T-cell (primary cell): ENCODE measurements at regions not wholly inside any gene's neighbourhood (a gene's known extent, or its start where the extent isn't known, plus 50 kb on each side); places are given as distances from the start of the nearest gene placed in this dataset.

Experiments used
- ATAC-seq, 4 experiments: fragments of 200-7000 bp in 3 of 4; fragments of 150-1000 bp in 1 of 4; cut with Tn5 transposase; replicated peaks in 1 of 4; 1 replicate in 3 of 4; 2 replicates in 1 of 4; pipeline ENCODE4 v1.10.0; 2021; ENCODE audit warnings: moderate library complexity in 3 of 4, mild to moderate bottlenecking in 2 of 4, moderate number of reproducible peaks in 1 of 4
- CTCF ChIA-PET, 2 donors: fragments of 300-600 bp; sonication (Branson Sonifier 250); formaldehyde crosslinking; loops; one replicate each; lab custom pipeline; 2022; ENCODE audit warnings: antibody characterized with exemption in 2 of 2; lab: Charles Lee
- POLR2A ChIA-PET, 2 donors: fragments of 300-600 bp; sonication (Branson Sonifier 250); formaldehyde crosslinking; loops; one replicate each; lab custom pipeline; 2022; ENCODE audit warnings: antibody characterized with exemption in 2 of 2; lab: Charles Lee
- DNase-seq, 35 experiments: peaks; one replicate each; pipeline versions ENCODE4 v3.0.0 to v3.0.0-alpha.2; 2013 to 2023
- H3K27ac ChIP-seq: one replicate; pipeline ENCODE4 v1.5.1; 2013; ENCODE audit warnings: low read length
- H3K27me3 ChIP-seq, 2 experiments: replicated peaks in 1 of 2; 1 replicate in 1 of 2; 2 replicates in 1 of 2; pipeline versions ENCODE4 v1.6.1 to v1.7.0; 2013; ENCODE audit warnings: low read length in 1 of 2, mixed read lengths in 1 of 2; ENCODE audit not compliant: control insufficient read depth in 2 of 2, insufficient read depth in 2 of 2; ENCODE audit errors: extremely low read depth in 1 of 2
- H3K36me3 ChIP-seq, 2 donors: 1 replicate in 1 of 2; 2 replicates in 1 of 2; pipeline versions ENCODE4 v1.6.1 to v1.7.0; 2013; ENCODE audit warnings: low read length in 1 of 2; ENCODE audit not compliant: control insufficient read depth in 2 of 2, insufficient read depth in 1 of 2; ENCODE audit errors: extremely low read depth in 1 of 2
- H3K4me1 ChIP-seq, 2 experiments: 1 replicate in 1 of 2; 2 replicates in 1 of 2; pipeline versions ENCODE4 v1.6.1 to v1.7.0; 2013; ENCODE audit warnings: low read length in 2 of 2, mixed read lengths in 1 of 2; ENCODE audit not compliant: insufficient read depth in 2 of 2, control insufficient read depth in 1 of 2; ENCODE audit errors: extremely low read depth in 1 of 2
- H3K4me3 ChIP-seq, 2 donors: 1 replicate in 1 of 2; 2 replicates in 1 of 2; pipeline versions ENCODE4 v1.5.1 to v1.7.0; 2013; ENCODE audit warnings: mild to moderate bottlenecking in 2 of 2, low read length in 1 of 2, moderate library complexity in 1 of 2; ENCODE audit not compliant: control insufficient read depth in 1 of 2; ENCODE audit errors: extremely low read depth in 1 of 2
- H3K9me3 ChIP-seq: 2 replicates; pipeline ENCODE4 v1.7.0; 2013
- H3K27ac Mint-ChIP-seq, 2 donors: one replicate each; pipeline ENCODE4 v1.8.0; 2020 to 2021; ENCODE audit warnings: mild to moderate bottlenecking in 2 of 2, mixed read lengths in 2 of 2
- H3K27me3 Mint-ChIP-seq, 2 donors: one replicate each; pipeline ENCODE4 v1.8.0; 2021 to 2022; ENCODE audit warnings: mixed read lengths in 2 of 2
- H3K36me3 Mint-ChIP-seq: one replicate; pipeline ENCODE4 v1.8.0; 2021; ENCODE audit warnings: mixed read lengths
- H3K4me1 Mint-ChIP-seq, 3 donors: one replicate each; pipeline ENCODE4 v1.8.0; 2020 to 2022; ENCODE audit warnings: mixed read lengths in 3 of 3, mild to moderate bottlenecking in 1 of 3
- H3K4me3 Mint-ChIP-seq, 3 donors: one replicate each; pipeline ENCODE4 v1.8.0; 2020 to 2022; ENCODE audit warnings: mild to moderate bottlenecking in 3 of 3, mixed read lengths in 3 of 3, moderate library complexity in 3 of 3
- H3K9me3 Mint-ChIP-seq, 3 donors: one replicate each; pipeline ENCODE4 v1.8.0; 2020 to 2022; ENCODE audit warnings: mixed read lengths in 3 of 3
- WGBS: methylation state at CpG from one replicate; pipeline ENCODE4 v1.1.5; 2013; ENCODE audit warnings: missing lambda C conversion rate; ENCODE audit not compliant: insufficient coverage; 5-methylcytosine and 5-hydroxymethylcytosine counted together

DNA sequence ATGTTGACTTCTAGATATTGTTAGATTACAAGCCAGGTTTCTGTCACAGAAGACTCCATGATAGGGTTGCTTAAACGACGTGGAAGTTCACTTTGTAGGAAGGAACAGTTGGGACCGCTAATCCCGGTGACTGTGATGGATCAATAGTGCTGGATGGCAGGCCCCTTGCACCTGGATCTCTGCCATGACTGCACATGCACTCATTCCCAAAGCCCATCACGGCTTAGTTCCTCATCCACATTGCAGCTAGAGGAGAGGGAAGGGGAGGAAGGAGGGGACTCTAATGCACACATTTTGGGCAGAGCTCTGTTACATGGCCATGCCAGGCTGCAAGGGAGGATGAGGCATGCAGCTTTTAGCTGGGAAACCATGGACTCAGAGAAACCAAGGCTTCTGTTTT, 773.7 kb upstream of the RAB6C start:
- H3K36me3 ChIP-seq, result no peaks in the 10 kb centered on the region
- no peaks in the 10 kb centered on the region for H3K36me3 Mint-ChIP-seq
- no peak overlapping the region for H3K27ac ChIP-seq
- H3K4me3 ChIP-seq, result no peak overlapping the region
- ChIA-PET CTCF (no interaction called here), POLR2A (no interaction called here)
- ATAC-seq (no peak), DNase-seq (no peak)
- H3K27me3 ChIP-seq, result peaks cover 0 to 2% of the 10 kb centered on the region in 2 experiments
- H3K9me3 ChIP-seq, result no peaks in the 10 kb centered on the region
- H3K4me3 Mint-ChIP-seq, result no peak overlapping the region
- H3K4me1 ChIP-seq, result no peaks in the 10 kb centered on the region
- H3K27me3 Mint-ChIP-seq, result no peaks in the 10 kb centered on the region
- no peaks in the 10 kb centered on the region for H3K4me1 Mint-ChIP-seq
- H3K27ac Mint-ChIP-seq, result no peak overlapping the region
- peaks cover 0 to 2% (median 0%) of the 10 kb centered on the region in 3 donors for H3K9me3 Mint-ChIP-seq
- WGBS, result no CpG with 5 or more reads among the region's 5 CpGs

DNA sequence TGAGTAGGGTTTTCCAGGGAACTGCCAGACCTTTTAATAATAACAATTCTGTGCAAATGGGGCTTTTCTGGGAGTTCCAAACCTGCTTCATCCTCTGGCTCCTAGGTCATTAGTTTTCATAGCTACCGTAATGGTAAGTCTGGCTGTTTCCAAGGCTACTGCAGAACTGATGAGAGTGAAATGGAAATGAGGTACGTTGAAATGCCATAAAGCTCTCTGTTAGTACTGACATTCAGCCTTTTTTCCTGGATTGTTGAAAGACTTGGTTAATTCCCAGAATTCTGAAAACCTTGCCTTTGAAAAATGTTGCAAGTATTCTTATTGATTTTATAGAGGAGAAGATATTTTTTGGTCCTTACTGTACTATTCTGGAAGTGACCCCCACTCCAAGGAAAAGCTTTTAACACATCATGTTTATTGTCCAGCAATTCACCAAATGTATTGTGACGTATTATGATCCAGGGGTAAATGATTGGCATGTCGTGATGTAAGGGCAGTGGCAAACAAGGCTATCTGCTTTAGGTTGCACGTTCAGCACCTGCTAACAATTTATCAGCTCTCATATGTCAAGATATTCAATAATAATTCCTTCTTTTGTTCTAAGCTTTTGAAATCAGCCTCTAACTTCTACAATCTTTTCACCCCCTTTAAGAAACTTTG, 767.0 kb upstream of the RAB6C start:
- H3K4me1 Mint-ChIP-seq, result no peaks in the 10 kb centered on the region
- WGBS, result no CpG with 5 or more reads among the region's 5 CpGs
- H3K27me3 ChIP-seq, result peaks cover 0 to 2% of the 10 kb centered on the region in 2 experiments
- no peak overlapping the region for H3K4me3 ChIP-seq
- no peak overlapping the region for H3K27ac ChIP-seq
- no peaks in the 10 kb centered on the region for H3K27me3 Mint-ChIP-seq
- no peaks in the 10 kb centered on the region for H3K36me3 ChIP-seq
- H3K9me3 ChIP-seq, result no peaks in the 10 kb centered on the region
- no peak overlapping the region for H3K4me3 Mint-ChIP-seq
- DNase-seq (no peak), ATAC-seq (no peak)
- no peaks in the 10 kb centered on the region for H3K9me3 Mint-ChIP-seq
- no peak overlapping the region for H3K27ac Mint-ChIP-seq
- ChIA-PET POLR2A (no interaction called here), CTCF (no interaction called here)
- no peaks in the 10 kb centered on the region for H3K4me1 ChIP-seq
- H3K36me3 Mint-ChIP-seq, result no peaks in the 10 kb centered on the region

DNA sequence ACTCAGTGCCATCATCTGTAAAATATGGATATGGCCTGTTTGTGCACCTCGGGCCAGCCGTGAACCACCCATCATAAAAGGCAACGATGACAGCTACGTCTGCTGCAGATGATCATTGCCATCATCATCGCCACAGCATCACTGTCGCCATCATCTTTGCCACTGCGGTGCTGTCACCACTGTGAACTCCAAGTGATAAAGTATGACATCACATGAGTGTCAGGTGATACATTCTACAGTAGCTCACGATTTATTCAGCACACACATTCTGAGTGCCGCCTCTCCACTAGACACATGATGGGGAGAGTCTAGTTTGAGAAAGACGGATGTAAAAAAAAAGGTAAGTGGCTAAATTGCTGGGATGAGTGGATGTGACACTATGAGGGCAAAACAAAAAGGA, 755.4 kb upstream of the RAB6C start:
- no peak overlapping the region for H3K4me3 ChIP-seq
- no peaks in the 10 kb centered on the region for H3K27me3 ChIP-seq
- no peak overlapping the region for H3K4me3 Mint-ChIP-seq
- DNase-seq, result no peak
- H3K9me3 ChIP-seq, result no peaks in the 10 kb centered on the region
- no peak overlapping the region for H3K27ac Mint-ChIP-seq
- WGBS, result 91% methylated on average over 8 of the region's 10 CpGs
- H3K4me1 ChIP-seq, result no peaks in the 10 kb centered on the region
- no peaks in the 10 kb centered on the region for H3K4me1 Mint-ChIP-seq
- ATAC-seq, result no peak
- no peaks in the 10 kb centered on the region for H3K36me3 ChIP-seq
- peaks cover 0 to 4% (median 0%) of the 10 kb centered on the region in 3 donors for H3K9me3 Mint-ChIP-seq
- H3K27me3 Mint-ChIP-seq, result no peaks in the 10 kb centered on the region
- H3K27ac ChIP-seq, result no peak overlapping the region
- POLR2A ChIA-PET, result no interaction called here
- CTCF ChIA-PET, result no interaction called here
- no peaks in the 10 kb centered on the region for H3K36me3 Mint-ChIP-seq

GRCh38 chr2:129224486-129224885, 755.0 kb upstream of the RAB6C start:
- H3K36me3 Mint-ChIP-seq, result no peaks in the 10 kb centered on the region
- 74% methylated on average over 3 of the region's 3 CpGs for WGBS
- H3K27ac Mint-ChIP-seq, result no peak overlapping the region
- DNase-seq (no peak), ATAC-seq (no peak)
- no peaks in the 10 kb centered on the region for H3K27me3 Mint-ChIP-seq
- peaks cover 0 to 3% of the 10 kb centered on the region in 2 experiments for H3K27me3 ChIP-seq
- H3K4me3 ChIP-seq, result no peak overlapping the region
- no peaks in the 10 kb centered on the region for H3K4me1 Mint-ChIP-seq
- H3K4me1 ChIP-seq, result no peaks in the 10 kb centered on the region
- POLR2A ChIA-PET, result no interaction called here
- no peak overlapping the region for H3K27ac ChIP-seq
- H3K9me3 Mint-ChIP-seq, result peaks cover 0 to 3% (median 0%) of the 10 kb centered on the region in 3 donors
- no peaks in the 10 kb centered on the region for H3K9me3 ChIP-seq
- CTCF ChIA-PET, result no interaction called here
- H3K4me3 Mint-ChIP-seq, result no peak overlapping the region
- H3K36me3 ChIP-seq, result no peaks in the 10 kb centered on the region

DNA sequence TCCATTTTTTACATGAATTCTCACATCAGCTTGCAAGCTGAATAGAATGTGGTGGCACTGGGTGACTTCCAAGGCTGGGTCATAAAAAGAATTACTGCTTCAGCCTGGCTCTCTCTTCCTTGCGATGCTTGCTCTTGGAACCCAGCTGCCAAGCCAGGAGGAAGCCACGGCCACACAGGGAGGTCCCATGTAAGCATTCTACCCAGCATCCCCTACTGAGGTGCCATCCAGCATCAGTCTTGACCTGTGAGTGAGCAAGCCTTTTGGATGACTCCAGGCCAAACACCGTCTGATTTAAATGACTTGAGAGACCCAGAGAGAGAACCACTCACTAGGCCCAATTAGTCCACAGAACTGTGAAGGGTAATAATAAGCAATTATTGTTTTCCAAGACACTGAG, 750.3 kb upstream of the RAB6C start:
- no peak overlapping the region for H3K27ac Mint-ChIP-seq
- WGBS, result 46% methylated on average over 3 of the region's 3 CpGs
- Histone ChIP-seq H3K36me3 (no peaks in the 10 kb centered on the region), H3K4me3 (no peak overlapping the region), H3K9me3 (no peaks in the 10 kb centered on the region), H3K4me1 (no peaks in the 10 kb centered on the region), H3K27ac (no peak overlapping the region), H3K27me3 (peaks cover 0 to 6% of the 10 kb centered on the region in 2 experiments)
- no peak overlapping the region for H3K4me3 Mint-ChIP-seq
- no peaks in the 10 kb centered on the region for H3K4me1 Mint-ChIP-seq
- no peaks in the 10 kb centered on the region for H3K36me3 Mint-ChIP-seq
- ChIA-PET POLR2A (no interaction called here), CTCF (no interaction called here)
- no peaks in the 10 kb centered on the region for H3K27me3 Mint-ChIP-seq
- DNase-seq (no peak), ATAC-seq (no peak)
- no peaks in the 10 kb centered on the region for H3K9me3 Mint-ChIP-seq

GRCh38 chr2:129229830-129230441, 749.5 kb upstream of the RAB6C start:
- Histone ChIP-seq H3K27me3 (peaks cover 0 to 6% of the 10 kb centered on the region in 2 experiments), H3K27ac (no peak overlapping the region), H3K9me3 (no peaks in the 10 kb centered on the region), H3K4me3 (no peak overlapping the region), H3K4me1 (no peaks in the 10 kb centered on the region), H3K36me3 (no peaks in the 10 kb centered on the region)
- H3K27ac Mint-ChIP-seq, result no peak overlapping the region
- no peaks in the 10 kb centered on the region for H3K4me1 Mint-ChIP-seq
- POLR2A ChIA-PET, result no interaction called here
- DNase-seq, result no peak
- ATAC-seq, result no peak
- H3K36me3 Mint-ChIP-seq, result no peaks in the 10 kb centered on the region
- no peaks in the 10 kb centered on the region for H3K9me3 Mint-ChIP-seq
- CTCF ChIA-PET, result no interaction called here
- 82% methylated on average over 5 of the region's 7 CpGs for WGBS
- H3K27me3 Mint-ChIP-seq, result no peaks in the 10 kb centered on the region
- H3K4me3 Mint-ChIP-seq, result no peak overlapping the region
